Transverse colon (tissue), 4 donors: ENCODE measurements at regions not wholly inside any gene's neighbourhood (a gene's known extent, or its start where the extent isn't known, plus 50 kb on each side); places are given as distances from the start of the nearest gene placed in this dataset.

Experiments used
- CTCF ChIP-seq, 5 experiments: fragments of 200-600 bp in 3 of 5; fragments of 450-650 bp in 2 of 5; sonication (generic) in 3 of 5; IDR thresholded peaks; 1 replicate in 2 of 5; 2 replicates in 3 of 5; pipeline ENCODE4 v1.5.1; 2016 to 2017; ENCODE audit warnings: antibody characterized with exemption in 5 of 5, inconsistent platforms in 3 of 5, mild to moderate bottlenecking in 2 of 5, moderate library complexity in 1 of 5
- EP300 ChIP-seq: sonication (generic); formaldehyde crosslinking; IDR thresholded peaks from one replicate; pipeline ENCODE4 v1.6.1; 2017; ENCODE audit warnings: antibody characterized with exemption, low read depth
- POLR2A ChIP-seq: fragments of 450-650 bp; IDR thresholded peaks from one replicate; pipeline ENCODE4 v1.6.1; 2016; ENCODE audit warnings: antibody characterized with exemption, mild to moderate bottlenecking, moderate library complexity
- POLR2AphosphoS5 ChIP-seq, 3 donors: sonication (generic); formaldehyde crosslinking; IDR thresholded peaks; one replicate each; pipeline ENCODE4 v1.6.1; 2016; ENCODE audit warnings: antibody characterized with exemption in 3 of 3

DNA sequence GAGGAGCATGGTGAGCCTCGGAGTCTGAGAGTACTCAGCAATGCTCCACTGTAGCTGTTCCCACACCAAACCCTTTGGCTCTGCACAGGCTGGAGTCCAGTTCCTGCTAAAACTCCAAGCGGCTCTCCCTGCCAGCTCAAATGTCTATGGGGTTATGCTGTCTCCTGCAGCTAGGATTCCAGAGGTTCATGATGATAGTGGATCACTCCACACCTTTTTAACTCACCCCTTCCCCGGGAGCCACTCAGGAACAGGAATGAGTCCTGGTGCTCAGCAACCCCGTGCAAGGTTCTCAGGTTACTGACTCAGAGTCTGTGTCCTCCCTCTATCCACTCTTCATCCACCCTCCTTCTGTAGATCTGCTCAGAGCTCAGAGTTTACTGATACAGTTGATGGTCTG, 410.0 kb downstream of the CDH19 start:
- TF ChIP-seq CTCF (IDR thresholded peaks at IDR 0.05), result no peak
- TF ChIP-seq POLR2AphosphoS5 (IDR thresholded peaks at IDR 0.05), result no peak
- TF ChIP-seq EP300, result no peak
- no peak for TF ChIP-seq POLR2A
